ENCODE measurements at regions not wholly inside any gene's neighbourhood (a gene's known extent, or its start where the extent isn't known, plus 50 kb on each side); places are given as distances from the start of the nearest gene placed in this dataset.
A peak's percentile ranks its signal among the peaks of the same experiment; 100 is the strongest.
"Not testable (repeated sequence)": the region's sequence is repeated elsewhere in the genome, so short reads cannot be mapped to it uniquely, and the experiment has no call there.

- FAIRE-seq (no peak), DNase-seq (ENCODE audit: insufficient read length, low spot score) (no peak)
These were observed 367.2 kb downstream of the MLLT3 start for GRCh38 chr9:20255052-20255451.

GRCh38 chr9:20253635-20254034, 368.7 kb downstream of the MLLT3 start:
- DNase-seq (ENCODE audit: insufficient read length, low spot score) (no peak), FAIRE-seq (no peak)
- no peak for TF ChIP-seq POLR2A (IDR thresholded peaks at IDR 0.05; ENCODE audit: low read depth, low read length)

More at GRCh38 chr9:20255052-20255451, 367.2 kb downstream of the MLLT3 start:
- TF ChIP-seq POLR2A (IDR thresholded peaks at IDR 0.05; ENCODE audit: low read depth, low read length) = no peak

GRCh38 chr9:20252778-20253177, 369.5 kb downstream of the MLLT3 start:
- TF ChIP-seq POLR2A (IDR thresholded peaks at IDR 0.05; ENCODE audit: low read depth, low read length) = no peak
- no peak for FAIRE-seq
- DNase-seq (ENCODE audit: insufficient read length, low spot score) = no peak

- FAIRE-seq (no peak), DNase-seq (ENCODE audit: insufficient read length, low spot score) (no peak)
- no peak for TF ChIP-seq POLR2A (IDR thresholded peaks at IDR 0.05; ENCODE audit: low read depth, low read length)
These were observed 371.5 kb downstream of the MLLT3 start for GRCh38 chr9:20250791-20251190.

- no peak for FAIRE-seq
- no peak for DNase-seq (ENCODE audit: insufficient read length, low spot score)
- no peak for TF ChIP-seq POLR2A (IDR thresholded peaks at IDR 0.05; ENCODE audit: low read depth, low read length)
These were observed 378.0 kb downstream of the MLLT3 start for GRCh38 chr9:20244271-20244670.

- no peak for FAIRE-seq
These were observed 378.5 kb downstream of the MLLT3 start for GRCh38 chr9:20243841-20244240.

DNA sequence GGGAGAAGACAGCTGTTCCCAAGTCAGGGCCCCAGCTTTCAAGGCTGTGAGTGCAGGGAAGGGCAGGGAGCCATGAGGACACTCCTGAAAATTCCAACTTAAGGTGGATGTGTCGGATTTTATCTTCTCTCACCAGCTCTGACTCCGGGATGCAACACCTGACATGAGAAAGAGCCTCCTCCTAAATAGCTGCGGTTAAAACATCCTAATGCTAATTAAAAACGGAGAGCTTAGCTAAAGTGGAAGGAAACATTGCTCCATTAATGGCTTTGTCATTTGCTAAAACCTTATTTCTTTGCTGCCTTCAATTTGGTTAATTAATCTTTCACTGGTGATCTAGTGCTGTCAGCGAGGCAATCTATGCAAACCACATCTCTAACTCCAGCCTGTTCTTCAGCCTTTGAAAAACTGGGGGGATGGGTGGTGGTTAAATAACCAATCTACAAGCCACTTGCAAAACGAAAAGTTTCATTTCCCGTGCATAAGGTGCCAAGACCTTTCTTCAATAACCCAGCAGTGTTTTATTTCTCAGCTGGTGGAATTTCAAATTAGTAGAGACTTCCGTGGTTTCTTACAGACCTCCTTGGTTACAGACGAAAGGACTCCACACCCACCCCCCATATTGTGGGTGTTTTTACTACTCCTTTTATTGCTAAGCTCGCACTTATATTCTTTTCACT, 379.6 kb downstream of the MLLT3 start:
- FAIRE-seq (no peak), DNase-seq (ENCODE audit: insufficient read length, low spot score) (no peak)
- no peak for TF ChIP-seq POLR2A (IDR thresholded peaks at IDR 0.05; ENCODE audit: low read depth, low read length)

More at GRCh38 chr9:20243841-20244240, 378.5 kb downstream of the MLLT3 start:
- TF ChIP-seq POLR2A (IDR thresholded peaks at IDR 0.05; ENCODE audit: low read depth, low read length) = no peak
- DNase-seq (ENCODE audit: insufficient read length, low spot score) = no peak

- DNase-seq (ENCODE audit: insufficient read length, low spot score) (no peak), FAIRE-seq (no peak)
- TF ChIP-seq POLR2A (IDR thresholded peaks at IDR 0.05; ENCODE audit: low read depth, low read length) = no peak
These were observed 381.8 kb downstream of the MLLT3 start for GRCh38 chr9:20240498-20240897.

DNA sequence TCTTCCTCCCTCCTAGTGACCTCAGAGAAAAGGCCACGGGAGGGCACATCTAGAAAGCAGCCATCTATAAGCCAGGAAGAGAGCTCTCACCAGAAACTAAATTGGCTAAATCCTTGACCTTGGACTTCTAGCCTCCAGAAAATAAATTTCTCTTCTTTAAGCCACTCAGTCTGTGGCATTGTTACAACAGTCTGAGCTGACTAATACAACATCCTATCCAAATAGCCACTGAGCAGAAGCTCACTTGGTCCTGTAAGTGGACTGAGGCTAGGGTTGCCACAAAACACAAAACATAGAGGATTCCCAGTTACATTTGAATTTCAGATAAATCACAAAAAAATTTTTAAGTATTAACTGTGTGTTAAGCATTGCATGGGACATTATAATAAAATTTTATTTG, 383.4 kb downstream of the MLLT3 start:
- no peak for DNase-seq (ENCODE audit: insufficient read length, low spot score)
- no peak for TF ChIP-seq POLR2A (IDR thresholded peaks at IDR 0.05; ENCODE audit: low read depth, low read length)
- no peak for FAIRE-seq

DNA sequence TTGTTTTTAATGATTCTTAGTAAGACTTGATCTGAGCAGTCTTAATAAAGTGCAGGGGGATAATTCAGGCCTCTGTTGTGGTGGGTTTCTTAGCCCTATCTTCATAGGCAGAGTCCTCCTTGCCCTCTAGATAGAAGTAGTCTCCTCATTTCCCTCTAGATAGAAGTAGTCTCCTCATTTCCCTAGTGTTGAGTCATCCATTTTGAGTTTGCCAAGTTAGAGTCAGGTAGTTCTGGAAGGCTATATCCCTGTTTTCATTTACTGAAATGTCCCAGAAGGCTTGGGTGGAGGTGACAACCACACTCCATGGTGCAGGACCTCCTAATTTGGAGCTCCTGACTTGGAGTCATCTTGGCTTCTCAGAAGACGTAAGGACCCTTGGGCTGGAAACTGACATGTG, 384.6 kb downstream of the MLLT3 start:
- no peak for FAIRE-seq
- no peak for TF ChIP-seq POLR2A (IDR thresholded peaks at IDR 0.05; ENCODE audit: low read depth, low read length)
- no peak for DNase-seq (ENCODE audit: insufficient read length, low spot score)

- DNase-seq (ENCODE audit: insufficient read length, low spot score) = no peak
- TF ChIP-seq POLR2A (IDR thresholded peaks at IDR 0.05; ENCODE audit: low read depth, low read length) = no peak
- no peak for FAIRE-seq
These were observed 385.6 kb downstream of the MLLT3 start for GRCh38 chr9:20236676-20237075.

DNA sequence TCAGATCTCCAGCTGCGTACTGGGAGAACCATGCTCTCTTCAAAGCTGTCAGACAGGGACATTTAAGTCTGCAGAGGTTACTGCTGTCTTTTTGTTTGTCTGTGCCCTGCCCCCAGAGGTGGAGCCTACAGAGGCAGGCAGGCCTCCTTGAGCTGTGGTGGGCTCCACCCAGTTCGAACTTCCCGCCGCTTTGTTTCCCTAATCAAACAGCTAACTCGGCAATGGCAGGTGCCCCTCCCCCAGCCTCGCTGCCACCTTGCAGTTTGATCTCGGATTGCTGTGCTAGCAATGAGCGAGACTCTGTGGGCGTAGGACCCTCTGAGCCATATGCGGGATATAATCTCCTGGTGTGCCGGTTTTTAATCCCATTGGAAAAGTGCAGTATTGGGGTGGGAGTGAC, 387.1 kb downstream of the MLLT3 start:
- not testable (repeated sequence) for DNase-seq (ENCODE audit: insufficient read length, low spot score); FAIRE-seq

GRCh38 chr9:20228096-20228495, 394.2 kb downstream of the MLLT3 start:
- FAIRE-seq (no peak), DNase-seq (ENCODE audit: insufficient read length, low spot score) (no peak)
- no peak for TF ChIP-seq POLR2A (IDR thresholded peaks at IDR 0.05; ENCODE audit: low read depth, low read length)

DNA sequence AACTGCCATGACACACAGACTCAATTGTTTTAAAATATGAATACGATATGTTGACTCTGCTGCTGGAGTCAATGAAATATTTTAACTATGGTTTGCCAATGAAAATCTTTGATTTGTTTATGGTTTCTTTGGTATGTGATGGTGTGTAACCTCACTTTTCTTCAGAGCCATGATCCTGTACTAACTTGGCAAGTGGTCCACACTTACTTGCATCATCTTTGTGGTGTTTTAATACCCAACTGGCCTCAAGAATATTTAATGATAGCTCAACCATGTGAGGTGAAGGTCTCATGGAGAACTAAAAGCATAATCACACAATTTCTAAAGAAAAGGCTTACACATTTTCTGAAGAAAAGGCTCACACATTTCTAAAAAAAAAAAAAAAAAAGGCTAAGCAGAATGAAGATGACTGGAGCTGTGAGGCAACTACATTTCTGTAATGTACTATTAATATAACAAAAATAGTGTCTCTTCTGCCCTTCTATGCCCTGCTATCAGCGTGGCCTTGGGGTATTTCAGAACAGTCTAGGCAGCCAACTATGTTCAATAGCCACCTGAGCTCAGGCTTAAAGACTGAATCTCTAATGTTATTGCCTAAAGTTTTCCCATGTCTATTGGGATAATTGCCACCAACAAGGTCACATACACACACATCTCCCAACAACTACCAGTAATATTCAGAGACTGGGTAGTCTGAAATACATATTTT, 395.0 kb downstream of the MLLT3 start:
- DNase-seq (ENCODE audit: insufficient read length, low spot score) = no peak
- FAIRE-seq = no peak
- no peak for TF ChIP-seq POLR2A (IDR thresholded peaks at IDR 0.05; ENCODE audit: low read depth, low read length)

GRCh38 chr9:20226345-20226744, 396.0 kb downstream of the MLLT3 start:
- no peak for DNase-seq (ENCODE audit: insufficient read length, low spot score)
- no peak for TF ChIP-seq POLR2A (IDR thresholded peaks at IDR 0.05; ENCODE audit: low read depth, low read length)
- FAIRE-seq = peak; percentile 30
